HG02981 (cell line): ENCODE measurements at regions not wholly inside any gene's neighbourhood (a gene's known extent, or its start where the extent isn't known, plus 50 kb on each side); places are given as distances from the start of the nearest gene placed in this dataset.
"Not testable (repeated sequence)": the region's sequence is repeated elsewhere in the genome, so short reads cannot be mapped to it uniquely, and the experiment has no call there.

Experiments
- ATAC-seq: cut with Tn5 transposase; IDR thresholded peaks from one replicate; pipeline ENCODE4 v1.9.1; 2021; ENCODE audit warnings: mild to moderate bottlenecking, moderate library complexity; ENCODE audit not compliant: unreplicated experiment

DNA sequence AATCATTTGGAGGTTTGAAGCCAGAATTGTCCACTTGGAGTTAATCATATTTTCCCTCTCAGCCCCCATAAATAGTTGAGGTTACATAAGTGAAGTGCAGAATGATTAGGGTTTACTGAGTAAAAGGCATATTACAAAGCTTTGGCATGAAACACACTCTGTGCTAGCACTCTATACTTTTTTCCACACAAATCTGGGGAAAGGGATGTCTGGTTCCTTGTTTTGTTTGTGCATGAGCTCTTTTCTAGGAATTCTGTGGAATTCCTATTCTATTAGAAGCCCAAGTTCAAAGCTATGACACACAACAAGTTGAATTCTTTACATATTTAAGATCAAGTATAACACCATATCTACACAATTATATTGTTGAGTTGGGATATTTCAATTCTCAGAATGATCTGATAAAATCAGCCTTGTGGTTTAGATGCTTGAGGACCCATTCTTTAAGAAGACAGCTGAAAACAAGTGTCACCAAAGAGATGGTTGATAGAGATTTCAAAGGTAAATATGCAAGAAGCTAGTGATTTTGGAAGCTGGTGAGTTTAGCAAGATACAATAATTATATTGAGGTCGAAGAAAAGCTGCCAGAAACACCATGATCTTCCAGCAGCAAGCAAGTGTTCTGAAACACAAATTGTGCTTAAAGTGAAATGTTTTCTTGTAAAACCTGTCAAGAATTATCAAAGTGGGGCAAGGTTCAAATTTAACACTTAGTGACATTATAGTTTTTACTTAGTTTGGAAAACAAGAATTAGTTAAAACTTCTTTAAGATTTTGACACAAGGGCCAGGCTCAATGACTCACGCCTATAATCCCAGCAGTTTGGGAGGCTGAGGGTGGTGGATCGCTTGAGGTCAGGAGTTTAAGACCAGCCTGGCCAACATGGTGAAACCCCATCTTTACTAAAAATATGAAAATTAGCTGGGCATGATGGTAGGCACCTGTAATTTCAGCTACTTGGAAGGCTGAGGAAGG lies 122.6 kb downstream of the INHBA start:
- ATAC-seq: no peak

DNA sequence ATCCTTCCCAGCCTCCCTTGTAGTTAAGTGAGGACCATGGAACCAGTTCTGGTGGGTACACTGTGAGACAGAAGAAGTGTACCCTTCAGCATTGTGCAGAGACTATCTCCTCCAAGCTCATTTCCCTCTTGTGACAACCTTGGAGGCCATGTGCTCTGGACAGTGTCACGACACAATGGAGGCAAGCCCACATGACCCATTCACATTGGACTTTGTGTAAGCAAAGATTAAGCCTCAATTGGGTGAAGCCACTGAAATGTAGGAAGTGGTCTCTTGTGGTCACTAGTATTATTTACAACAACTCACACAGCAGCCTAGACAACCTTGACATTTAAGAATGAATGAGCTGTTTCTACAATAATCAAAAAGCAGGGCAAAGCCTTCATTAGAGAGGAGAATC lies 124.2 kb downstream of the INHBA start:
- ATAC-seq: no peak

DNA sequence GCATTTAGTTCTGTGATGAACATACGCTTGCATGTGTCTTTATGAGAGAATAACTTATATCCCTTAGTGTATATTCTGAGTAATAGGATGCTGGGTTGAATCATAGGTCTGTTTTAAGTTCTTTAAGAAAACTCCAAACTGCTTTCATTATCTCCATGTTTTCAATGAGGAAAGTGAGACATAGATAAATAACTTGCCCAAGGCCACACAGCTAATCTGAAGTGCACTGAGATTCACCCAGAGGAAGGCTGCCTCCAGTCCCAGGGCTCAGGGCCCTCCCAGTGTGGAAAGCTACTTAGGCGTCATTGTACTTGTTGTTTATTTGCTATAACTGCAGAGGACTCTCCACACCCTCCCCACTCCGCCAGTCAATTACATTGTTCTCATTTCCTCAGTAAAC lies 126.7 kb downstream of the INHBA start:
- ATAC-seq: no peak

DNA sequence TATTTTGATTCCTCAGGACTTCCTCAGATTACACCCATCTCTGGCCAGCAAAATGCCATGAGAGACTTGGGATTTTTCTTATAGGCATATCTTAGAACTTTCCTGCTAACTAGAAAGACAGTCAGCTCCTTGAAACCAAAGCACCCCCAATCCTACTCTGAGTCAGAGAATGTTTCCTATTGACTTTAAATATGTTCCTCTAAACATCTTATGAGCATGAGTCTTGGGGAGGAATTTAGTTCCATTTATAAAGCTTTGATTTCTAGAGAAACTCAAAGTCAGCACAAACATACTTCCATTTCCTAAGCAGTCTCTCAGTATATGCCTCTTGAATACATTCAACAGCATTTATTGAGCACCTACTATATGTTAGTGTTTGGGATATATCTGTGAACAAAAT lies 128.5 kb downstream of the INHBA start:
- ATAC-seq: no peak

DNA sequence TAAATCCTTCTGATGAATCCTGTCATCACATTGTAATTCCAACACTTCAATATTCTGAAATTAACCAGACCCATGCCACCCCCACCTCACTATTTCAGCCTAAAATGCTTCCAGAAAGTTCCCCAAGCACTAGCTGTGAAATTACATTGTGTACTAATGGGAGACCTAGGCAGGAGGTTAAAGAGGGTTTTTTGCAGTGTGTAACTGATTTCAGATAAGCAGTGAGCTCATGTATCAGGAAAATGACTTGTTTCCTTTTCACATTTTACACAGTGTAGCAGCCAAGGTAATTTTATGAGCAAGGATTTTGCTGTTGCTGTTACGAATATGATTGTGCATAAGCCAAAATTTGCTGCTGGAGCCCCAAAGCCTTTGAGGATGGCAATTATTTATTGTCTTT lies 129.0 kb downstream of the INHBA start:
- ATAC-seq: no peak

DNA sequence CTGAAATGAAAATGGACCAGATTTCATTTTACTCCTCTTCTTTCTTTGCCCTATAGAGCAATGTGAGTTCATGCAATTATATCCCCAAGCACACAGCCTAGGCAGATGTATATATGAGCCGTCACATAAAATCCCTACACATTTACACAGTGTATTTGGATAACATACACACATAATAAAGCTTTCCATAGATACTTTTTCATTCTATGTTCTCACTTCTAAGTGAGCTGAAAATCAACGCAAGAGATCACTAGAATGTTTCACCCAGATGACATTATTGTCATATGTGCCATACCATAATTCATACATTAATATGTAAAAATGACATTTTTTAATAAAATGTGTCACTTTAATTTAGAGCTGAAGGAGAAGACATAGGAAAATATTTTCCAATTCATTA lies 129.4 kb downstream of the INHBA start:
- no peak for ATAC-seq

DNA sequence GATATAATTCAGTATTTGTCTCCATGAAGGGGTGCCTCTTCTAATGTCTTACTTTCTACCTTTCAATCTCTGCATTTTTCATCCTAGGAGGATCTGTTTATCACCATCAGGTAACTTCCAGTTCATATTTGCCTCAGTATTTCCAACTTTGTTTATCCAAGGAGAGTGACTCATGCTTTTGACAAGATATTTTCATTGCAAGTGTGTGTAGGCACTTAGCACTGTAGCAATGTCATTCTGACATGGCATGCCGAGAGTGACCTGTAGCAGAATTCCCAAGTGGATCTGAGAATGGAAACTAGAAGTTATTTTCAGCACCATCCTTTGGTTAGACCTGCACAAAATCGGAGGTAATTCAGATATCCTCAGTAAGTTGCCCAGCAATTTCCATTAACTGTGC lies 129.9 kb downstream of the INHBA start:
- ATAC-seq: no peak

DNA sequence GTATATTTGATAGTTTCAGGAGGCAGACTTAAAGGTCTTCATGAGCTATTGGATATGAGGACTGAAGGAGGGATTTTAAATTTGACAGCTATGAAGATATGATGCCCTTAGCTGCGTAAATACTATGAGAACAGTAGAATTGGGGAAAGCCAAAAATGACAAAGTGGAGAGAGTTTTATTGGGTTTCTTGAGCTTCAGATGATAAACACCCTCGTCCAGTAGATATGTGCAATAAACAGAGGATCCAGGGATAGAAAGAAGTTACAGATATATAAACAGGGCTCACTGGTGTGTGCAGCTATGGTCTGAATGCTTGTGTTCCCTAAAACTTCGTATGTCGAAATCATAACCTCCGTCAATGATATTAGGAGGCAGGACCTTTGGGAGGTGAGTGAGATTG lies 131.3 kb downstream of the INHBA start:
- ATAC-seq: no peak

DNA sequence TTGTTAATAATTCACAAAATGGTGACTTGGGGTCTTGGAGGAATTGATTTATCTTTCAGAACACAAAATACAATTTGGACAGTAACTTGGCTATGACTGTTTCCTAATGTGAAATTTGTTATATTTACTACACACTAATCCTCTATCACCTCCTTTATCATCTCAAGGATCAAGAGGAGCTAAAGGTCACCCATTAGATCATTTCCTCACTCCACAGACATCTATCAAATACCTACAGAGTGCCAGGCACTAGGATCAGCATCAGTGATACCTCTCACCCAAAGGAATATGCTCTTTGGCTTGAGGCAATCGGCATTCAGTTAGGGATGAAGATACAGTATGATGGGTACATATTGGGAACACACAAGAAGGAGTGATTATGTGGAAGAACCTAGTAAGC lies 132.1 kb downstream of the INHBA start:
- ATAC-seq: no peak

DNA sequence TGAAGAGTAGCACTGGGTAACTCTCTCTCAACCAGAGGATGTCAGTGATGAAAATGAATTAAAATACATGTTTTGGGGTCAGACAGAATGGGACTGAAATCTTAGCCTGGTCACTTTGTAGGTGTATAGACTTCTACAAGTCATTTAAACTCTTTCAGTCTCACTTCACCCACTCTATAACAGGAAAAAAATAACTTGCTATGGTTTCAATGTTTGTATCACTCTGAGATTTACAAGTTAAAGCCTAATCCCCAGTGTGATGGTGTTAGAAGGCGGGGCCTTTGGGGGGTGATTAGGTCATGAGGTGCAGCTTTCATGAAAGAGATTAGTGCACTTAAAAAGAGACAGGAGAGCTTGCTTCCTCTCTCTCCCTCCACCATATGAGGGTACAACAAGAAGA lies 134.8 kb downstream of the INHBA start:
- ATAC-seq: peak; percentile 66

DNA sequence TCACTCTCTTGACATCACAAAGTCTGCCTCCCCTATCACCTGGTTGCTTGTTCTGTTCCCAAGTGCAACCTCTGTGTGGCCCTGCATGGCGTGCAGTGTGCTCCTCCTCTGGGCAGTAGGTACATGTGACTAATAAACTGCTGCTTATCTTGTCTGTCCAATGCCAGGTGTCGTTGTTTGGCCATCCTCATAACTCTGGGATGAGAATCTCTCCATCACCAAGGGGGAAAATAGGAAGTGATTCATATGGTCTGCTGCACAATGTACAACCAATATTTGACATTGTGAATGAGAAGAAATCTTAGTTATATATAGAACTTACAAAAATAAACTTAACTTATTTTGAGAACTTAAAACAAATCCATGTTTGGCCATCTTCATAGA lies 135.2 kb downstream of the INHBA start:
- no peak for ATAC-seq

DNA sequence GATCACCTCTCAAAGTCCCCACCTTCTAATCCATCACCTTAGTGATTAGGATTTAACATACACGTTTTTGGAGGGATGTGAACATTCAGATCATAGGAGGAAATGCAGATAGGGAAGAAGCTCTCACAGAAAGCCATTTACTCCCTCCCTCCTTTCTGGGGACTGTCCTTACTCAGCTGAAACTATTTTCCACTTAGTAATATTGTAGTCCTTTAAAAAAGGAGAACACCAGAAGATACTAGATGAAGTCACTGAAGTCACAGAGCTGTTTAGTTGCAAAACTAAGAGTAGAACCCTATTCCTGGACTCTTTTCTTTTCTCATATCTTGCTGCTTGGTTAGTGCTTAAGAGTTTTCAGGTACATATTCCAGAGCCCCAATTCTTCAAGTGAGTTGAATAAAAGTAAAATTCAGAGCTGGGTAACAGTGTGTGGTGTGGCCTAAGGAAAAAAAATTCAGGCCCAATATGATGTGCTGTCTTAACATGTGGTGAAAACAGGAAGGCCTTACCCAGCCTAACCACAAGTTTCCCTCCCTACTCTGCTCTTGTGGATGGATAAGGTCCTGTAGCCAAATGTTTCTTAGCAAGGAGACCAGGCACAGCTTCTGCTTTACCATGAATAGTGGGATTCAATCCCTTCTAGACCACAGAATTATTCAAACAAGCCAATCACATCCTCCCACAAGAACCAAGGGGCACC lies 135.7 kb downstream of the INHBA start:
- ATAC-seq: no peak

DNA sequence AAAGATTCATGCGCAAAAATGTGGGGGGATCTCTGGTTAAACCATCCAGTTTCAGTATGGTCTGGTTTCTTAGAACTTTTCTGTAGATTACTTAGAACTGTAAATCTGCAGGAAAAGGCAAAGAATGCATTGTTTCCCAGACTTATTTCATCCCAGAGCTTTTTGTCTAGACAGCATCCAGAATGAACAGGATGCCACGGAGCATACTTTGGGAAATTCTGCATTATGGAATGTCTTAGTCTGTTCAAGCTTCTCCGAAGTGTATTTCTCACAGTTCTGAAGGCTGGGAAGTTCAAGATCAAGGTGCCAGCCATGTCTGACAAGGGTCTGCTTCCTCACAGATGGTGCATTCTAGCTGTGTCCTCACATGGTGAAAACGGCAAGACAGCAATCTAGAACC lies 136.3 kb downstream of the INHBA start:
- ATAC-seq: no peak

DNA sequence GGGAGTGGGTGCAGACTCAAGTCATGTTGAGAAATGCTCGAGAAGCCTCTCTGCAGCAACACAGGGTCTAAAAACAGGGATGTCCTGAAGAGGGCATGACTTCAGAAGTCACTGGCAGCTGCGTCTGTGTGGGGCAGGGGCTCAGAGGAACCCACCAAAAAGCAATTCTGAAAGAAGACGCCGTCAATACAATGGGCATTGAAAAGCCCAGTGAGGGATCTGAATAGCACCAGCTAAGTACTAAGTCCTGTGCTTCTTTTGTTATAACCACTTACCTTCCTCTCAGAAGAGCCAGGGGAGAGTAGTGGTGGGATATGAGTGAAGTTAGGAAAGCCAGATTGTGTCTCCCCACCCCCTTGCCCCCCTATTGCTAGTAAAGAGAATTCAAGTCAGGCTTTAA lies 137.2 kb downstream of the INHBA start:
- no peak for ATAC-seq

DNA sequence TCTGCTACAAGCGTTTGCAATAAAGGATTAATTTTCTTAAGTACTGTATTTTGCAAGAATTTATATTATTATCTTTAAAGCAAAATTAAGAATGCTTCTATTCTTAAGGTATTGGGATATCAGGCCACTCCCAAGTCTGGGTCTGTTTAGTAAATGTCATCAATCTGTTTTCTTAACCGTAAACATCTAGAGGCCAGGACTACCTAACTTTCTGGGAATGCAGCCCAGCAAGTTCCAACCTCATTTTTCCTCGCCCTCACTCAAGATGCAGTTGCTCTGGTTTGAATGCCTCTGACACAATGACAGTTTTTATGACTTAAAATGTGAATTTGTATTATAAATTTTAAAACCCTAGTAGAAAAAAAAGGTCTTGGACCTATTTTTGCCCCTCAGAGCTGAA lies 143.5 kb downstream of the INHBA start:
- no peak for ATAC-seq

DNA sequence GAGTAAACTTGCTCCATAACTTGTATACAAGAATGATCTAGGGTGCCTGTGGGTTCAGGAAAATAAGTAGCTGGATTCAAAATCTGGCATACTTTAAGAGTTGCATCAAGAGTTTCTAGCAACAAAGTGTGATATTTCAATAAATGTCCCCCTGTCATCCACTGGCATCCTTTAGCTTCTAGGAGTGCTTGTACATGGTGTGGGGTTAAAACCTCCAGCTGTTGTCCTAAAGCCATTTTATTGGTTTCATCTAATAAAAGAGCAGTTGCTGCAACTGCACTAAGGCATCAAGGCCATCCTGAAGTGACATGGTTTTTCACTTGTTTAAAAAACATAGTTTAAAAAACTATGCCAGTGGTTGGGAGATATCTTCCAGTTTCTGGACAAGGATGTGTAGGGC lies 148.4 kb downstream of the INHBA start:
- ATAC-seq: no peak

DNA sequence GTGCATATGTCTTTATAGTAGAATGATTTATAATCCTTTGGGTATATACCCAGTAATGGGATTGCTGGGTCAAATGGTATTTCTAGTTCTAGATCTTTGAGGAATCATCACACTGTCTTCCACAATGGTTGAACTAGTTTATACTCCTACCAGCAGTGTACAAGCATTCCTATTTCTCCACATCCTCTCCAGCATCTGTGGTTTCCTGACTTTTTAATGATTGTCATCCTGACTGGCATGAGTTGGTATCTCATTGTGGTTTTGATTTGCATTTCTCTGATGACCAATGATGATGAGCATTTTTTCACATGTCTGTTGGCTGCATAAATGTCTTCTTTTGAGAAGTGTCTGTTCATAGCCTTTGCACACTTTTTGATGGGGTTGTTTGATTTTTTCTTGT lies 152.8 kb downstream of the INHBA start:
- not testable (repeated sequence) for ATAC-seq

DNA sequence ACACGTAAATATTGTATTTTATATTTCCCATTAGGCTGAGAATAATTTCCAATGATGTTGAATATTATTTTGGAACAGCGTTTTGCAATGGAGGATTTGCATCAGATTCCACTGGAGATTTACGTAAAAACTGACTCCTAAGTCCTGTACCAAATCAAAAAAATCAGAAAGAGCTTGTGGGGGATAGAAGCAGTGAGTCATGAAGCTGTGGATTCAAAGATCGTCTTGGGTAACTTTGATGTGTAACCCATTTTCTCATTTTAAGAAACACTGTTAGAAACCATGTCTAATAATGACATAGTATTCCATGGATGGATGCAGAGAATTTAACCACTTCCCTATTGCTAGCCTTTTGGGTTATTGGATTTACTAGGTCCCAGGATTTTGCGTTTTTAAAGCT lies 158.6 kb downstream of the INHBA start:
- no peak for ATAC-seq

DNA sequence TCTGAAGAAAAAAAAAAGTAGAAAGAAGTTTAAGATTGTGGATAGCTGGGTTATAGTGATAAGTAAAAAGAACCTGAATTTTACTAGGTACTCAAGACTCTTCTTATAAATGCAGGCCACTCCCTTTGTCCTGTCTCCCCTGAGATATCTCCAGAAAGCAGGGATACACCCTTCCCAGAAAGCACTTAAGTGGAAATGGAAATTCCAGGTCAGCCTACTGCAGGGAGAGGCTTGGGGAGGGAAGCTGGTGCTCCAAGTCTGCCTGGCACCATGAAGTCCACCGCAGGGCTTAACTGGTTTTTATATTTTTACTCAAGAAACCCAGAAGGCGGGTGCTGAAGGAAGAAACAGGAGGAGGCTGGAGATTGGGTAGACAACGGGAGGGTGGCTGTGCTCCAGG lies 162.3 kb downstream of the INHBA start:
- ATAC-seq: no peak

DNA sequence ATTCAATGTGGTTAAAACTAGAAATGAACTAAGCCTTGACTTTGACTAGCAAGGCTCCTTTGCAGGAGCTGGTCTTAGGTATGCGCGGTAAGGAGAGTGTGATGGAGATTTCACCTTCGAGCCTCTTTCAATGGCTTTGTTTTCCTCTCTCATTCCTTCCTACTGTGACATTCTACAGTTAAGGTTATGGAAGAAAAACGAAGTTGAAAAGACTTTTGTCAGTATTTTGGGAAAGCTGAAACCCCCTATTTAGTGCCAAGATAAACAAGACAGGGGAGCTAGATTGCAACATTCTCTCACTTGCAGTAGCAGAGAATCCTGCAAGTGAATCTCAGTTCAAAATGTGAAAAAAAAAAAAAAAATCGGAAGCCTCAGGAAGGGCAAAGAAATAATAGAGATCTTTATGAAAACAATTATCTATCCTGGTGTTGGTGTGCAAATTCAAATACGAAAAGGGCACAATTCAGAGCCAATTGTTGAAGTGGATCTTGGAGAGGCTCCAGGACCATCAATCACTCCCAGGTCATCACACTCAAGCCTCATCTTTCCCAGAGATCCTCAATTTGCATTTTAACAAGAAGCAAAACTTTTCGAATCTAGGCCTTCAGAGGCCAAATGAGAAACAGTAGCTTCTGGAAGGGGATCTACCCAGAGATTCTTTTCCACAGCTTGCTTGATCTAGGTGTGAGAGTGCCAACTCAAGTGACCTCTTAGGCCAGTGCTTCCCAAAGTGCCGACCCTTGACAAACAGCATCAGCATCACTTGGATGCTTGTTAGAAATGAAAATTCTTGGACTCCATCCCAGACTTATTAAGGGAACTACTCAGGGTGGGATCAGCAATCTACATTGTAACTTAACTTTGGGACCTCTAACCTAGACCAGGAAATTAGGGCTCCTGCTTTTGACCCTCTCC lies 163.8 kb downstream of the INHBA start:
- ATAC-seq: no peak
